A549 (cell line): ENCODE measurements at regions not wholly inside any gene's neighbourhood (a gene's known extent, or its start where the extent isn't known, plus 50 kb on each side); places are given as distances from the start of the nearest gene placed in this dataset.

Experiments
- ATAC-seq, 2 experiments: fragments of 200-7000 bp in 1 of 2; fragments of >200 bp in 1 of 2; cut with Nextera tagmentation in 1 of 2; cut with Tn5 transposase in 1 of 2; 3 replicates each; pipeline versions ENCODE4 v1.8.0 to v1.9.1; 2018 to 2020; ENCODE audit warnings: mild to moderate bottlenecking in 1 of 2, moderate library complexity in 1 of 2
- CTCF ChIA-PET: fragments of 300-600 bp; sonication (Branson Sonifier 250); formaldehyde crosslinking; extraction: SDS; loops from one replicate; lab custom pipeline; 2021; ENCODE audit warnings: antibody characterized with exemption, inconsistent platforms; lab: Yijun Ruan, JAX
- POLR2A ChIA-PET: fragments of 350-600 bp; formaldehyde crosslinking; extraction: SDS; loops from one replicate; lab custom pipeline; 2021; ENCODE audit warnings: antibody characterized with exemption, inconsistent platforms; lab: Yijun Ruan, JAX
- DNase-seq, 2 experiments: peaks; one replicate each; pipeline versions ENCODE4 v3.0.0 to v3.0.0-alpha.2; 2011 to 2016; ENCODE audit warnings: low read depth in 1 of 2, low spot score in 1 of 2
- FAIRE-seq: peaks from 2 replicates; lab custom pipeline; 2011; peaks lifted over from hg19 to GRCh38; lab: Jason Lieb, UNC
- H3K27ac ChIP-seq, 2 experiments: fragments of >200 bp; sonication (Bioruptor Twin); formaldehyde crosslinking; 3 replicates each; pipeline ENCODE4 v1.5.1; 2016 to 2017
- H3K4me1 ChIP-seq: fragments of >200 bp; sonication (Bioruptor Twin); formaldehyde crosslinking; 3 replicates; pipeline ENCODE4 v1.6.1; 2016
- H3K4me2 ChIP-seq: fragments of >200 bp; sonication (Bioruptor Twin); formaldehyde crosslinking; 3 replicates; pipeline ENCODE4 v1.6.1; 2016
- H3K4me3 ChIP-seq: fragments of >200 bp; sonication (Bioruptor Twin); formaldehyde crosslinking; 3 replicates; pipeline ENCODE4 v1.5.1; 2016
- H3K9me3 ChIP-seq: fragments of >200 bp; sonication (Bioruptor Twin); formaldehyde crosslinking; 3 replicates; pipeline ENCODE4 v1.6.1; 2016
- ATOH8 ChIP-seq: fragments of 250-450 bp; sonication (Bioruptor Pico); IDR thresholded peaks from 2 replicates; pipeline ENCODE4 v1.5.0; 2020; ENCODE audit warnings: low read depth, mild to moderate bottlenecking, moderate library complexity
- BHLHE40 ChIP-seq: IDR thresholded peaks from 2 replicates; pipeline ENCODE4 v1.6.1; 2012; ENCODE audit warnings: low read depth, low read length, inconsistent platforms
- EHMT2 ChIP-seq: fragments of 200-600 bp; sonication (generic); IDR thresholded peaks from 2 replicates; pipeline ENCODE4 v1.6.1; 2016; ENCODE audit warnings: antibody characterized with exemption, low read depth, mild to moderate bottlenecking, moderate library complexity
- ELK1 ChIP-seq: fragments of 150-350 bp; IDR thresholded peaks from 2 replicates; pipeline ENCODE4 v1.6.1; 2014; ENCODE audit warnings: low read depth, mild to moderate bottlenecking, low read length
- FOSB ChIP-seq: fragments of 250-450 bp; sonication (Bioruptor Pico); IDR thresholded peaks from 2 replicates; pipeline ENCODE4 v1.5.0; 2020; ENCODE audit warnings: mild to moderate bottlenecking, moderate library complexity
- FOXS1 ChIP-seq: fragments of 250-450 bp; sonication (Bioruptor Pico); IDR thresholded peaks from 2 replicates; pipeline ENCODE4 v1.5.0; 2020; ENCODE audit warnings: mild to moderate bottlenecking, moderate library complexity
- HMGXB4 ChIP-seq: fragments of 250-450 bp; sonication (Bioruptor Pico); IDR thresholded peaks from 2 replicates; pipeline ENCODE4 v1.5.0; 2021; ENCODE audit warnings: mild to moderate bottlenecking, moderate library complexity, borderline replicate concordance
- HOXA7 ChIP-seq: fragments of 250-450 bp; sonication (Bioruptor Pico); IDR thresholded peaks from 2 replicates; pipeline ENCODE4 v1.5.0; 2020; ENCODE audit warnings: mild to moderate bottlenecking, moderate library complexity
- HOXB5 ChIP-seq: fragments of 250-450 bp; sonication (Bioruptor Pico); IDR thresholded peaks from 2 replicates; pipeline ENCODE4 v1.5.0; 2020; ENCODE audit warnings: mild to moderate bottlenecking, moderate library complexity
- MAFK ChIP-seq: fragments of 450-650 bp; IDR thresholded peaks from 2 replicates; pipeline ENCODE4 v1.6.1; 2014; ENCODE audit not compliant: partially characterized antibody
- MAX ChIP-seq: IDR thresholded peaks from 2 replicates; pipeline ENCODE4 v1.6.1; 2012
- MYC ChIP-seq: IDR thresholded peaks from 2 replicates; pipeline ENCODE4 v1.6.1; 2012; ENCODE audit warnings: mild to moderate bottlenecking, inconsistent platforms, low read length, improper control_type of control experiment, borderline replicate concordance
- NFE2L2 ChIP-seq: fragments of 150-350 bp; conservative IDR thresholded peaks from 2 replicates; pipeline ENCODE4 v1.6.1; 2014; ENCODE audit warnings: low read length
- NPAS2 ChIP-seq: fragments of 250-450 bp; sonication (Bioruptor Pico); IDR thresholded peaks from 2 replicates; pipeline ENCODE4 v1.8.0; 2022; ENCODE audit warnings: mild to moderate bottlenecking, moderate library complexity, borderline replicate concordance
- PBX3 ChIP-seq: IDR thresholded peaks from 2 replicates; pipeline ENCODE4 v1.6.1; 2012
- PHF8 ChIP-seq: fragments of 200-600 bp; sonication (generic); IDR thresholded peaks from 2 replicates; pipeline ENCODE4 v1.6.1; 2016; ENCODE audit warnings: low read depth, mild to moderate bottlenecking, antibody characterized with exemption, moderate library complexity, borderline replicate concordance
- POLR2AphosphoS2 ChIP-seq: conservative IDR thresholded peaks from 2 replicates; pipeline ENCODE4 v1.6.1; 2012; ENCODE audit warnings: low read length, improper control_type of control experiment, inconsistent platforms
- RCOR1 ChIP-seq: fragments of 150-350 bp; IDR thresholded peaks from 2 replicates; pipeline ENCODE4 v1.6.1; 2014; ENCODE audit warnings: antibody characterized with exemption, low read length, low read depth
- RNF2 ChIP-seq: fragments of 200-600 bp; sonication (generic); IDR thresholded peaks from 2 replicates; pipeline ENCODE4 v1.6.1; 2016; ENCODE audit warnings: low read depth, mild to moderate bottlenecking, antibody characterized with exemption, moderate library complexity, borderline replicate concordance
- SMC3 ChIP-seq: fragments of >200 bp; sonication (Bioruptor Twin); formaldehyde crosslinking; IDR thresholded peaks from 3 replicates; pipeline ENCODE4 v1.6.1; 2018; ENCODE audit warnings: inconsistent platforms
- TP53 ChIP-seq: fragments of 250-450 bp; sonication (Bioruptor Pico); IDR thresholded peaks from 2 replicates; pipeline ENCODE4 v1.5.0; 2021; ENCODE audit warnings: mild to moderate bottlenecking, moderate library complexity
- ZNF302 ChIP-seq: fragments of 250-450 bp; sonication (Bioruptor Pico); IDR thresholded peaks from 2 replicates; pipeline ENCODE4 v1.9.0; 2021; ENCODE audit warnings: inconsistent platforms, mild to moderate bottlenecking, moderate library complexity
- ZSCAN20 ChIP-seq: fragments of 250-450 bp; sonication (Bioruptor Pico); IDR thresholded peaks from 2 replicates; pipeline ENCODE4 v1.8.0; 2022; ENCODE audit warnings: mild to moderate bottlenecking, moderate library complexity
- WGBS: methylation state at CpG from one replicate; pipeline ENCODE4 v1.1.6; 2017; ENCODE audit errors: missing lambda C conversion rate; 5-methylcytosine and 5-hydroxymethylcytosine counted together

GRCh38 chr4:187929024-187929423 is 66.5 kb upstream of the ZFP42 start:
- Histone ChIP-seq H3K9me3 (no peaks in the 10 kb centered on the region), H3K27ac (no peak overlapping the region), H3K4me1 (no peaks in the 10 kb centered on the region), H3K4me3 (no peak overlapping the region)
- POLR2A ChIA-PET, result no interaction called here
- peak in 1 of 2 experiments; percentile 10 for DNase-seq
- WGBS, result 65% methylated on average over 6 of the region's 7 CpGs
- FAIRE-seq, result no peak
- CTCF ChIA-PET, result interaction anchor here (0.8 kb wide), 1 partner anchor 31 kb away, joined by 3 read pairs; no protein-coding TSS in a partner anchor
- ATAC-seq, result no peak
- TF ChIP-seq POLR2AphosphoS2 (no peak), MAFK (no peak), SMC3 (no peak), FOXS1 (CRISPR knock-in tag) (no peak), PBX3 (no peak), HOXA7 (CRISPR knock-in tag) (no peak), EHMT2 (no peak), RNF2 (no peak), PHF8 (no peak), ATOH8 (CRISPR knock-in tag) (no peak), MAX (no peak), MYC (no peak), TP53 (no peak), NPAS2 (no peak), FOSB (no peak), RCOR1 (no peak), BHLHE40 (no peak)
- TF ChIP-seq, all 56 proteins: peak for 0
- no peak overlapping the region for H3K4me2 ChIP-seq

GRCh38 chr4:187934766-187935165 is 60.8 kb upstream of the ZFP42 start:
- Histone ChIP-seq H3K4me2 (no peak overlapping the region), H3K4me3 (no peak overlapping the region), H3K27ac (no peak overlapping the region), H3K9me3 (no peaks in the 10 kb centered on the region), H3K4me1 (no peaks in the 10 kb centered on the region)
- CTCF ChIA-PET, result interaction anchor here (0.6 kb wide), 1 partner anchor 220 kb away, joined by 3 read pairs; no protein-coding TSS in a partner anchor
- 58% methylated on average over 3 of the region's 3 CpGs for WGBS
- TF ChIP-seq ELK1 (no peak), FOXS1 (CRISPR knock-in tag) (no peak), NPAS2 (no peak), HMGXB4 (CRISPR knock-in tag) (no peak), TP53 (no peak), MAX (no peak), NFE2L2 (no peak), HOXB5 (CRISPR knock-in tag) (no peak), ZNF302 (CRISPR knock-in tag) (no peak), SMC3 (no peak), ZSCAN20 (CRISPR knock-in tag) (no peak)
- FAIRE-seq, result no peak
- no peak for ATAC-seq
- POLR2A ChIA-PET, result no interaction called here
- DNase-seq, result no peak
